Astrocyte (in vitro differentiated cells and primary cell): ENCODE measurements at regions not wholly inside any gene's neighbourhood (a gene's known extent, or its start where the extent isn't known, plus 50 kb on each side); places are given as distances from the start of the nearest gene placed in this dataset.

Experiments used
- DNase-seq: peaks from one replicate; pipeline ENCODE4 v3.0.0-alpha.2; 2010; ENCODE audit warnings: low read depth
- FAIRE-seq: peaks from 2 replicates; lab custom pipeline; 2011; peaks lifted over from hg19 to GRCh38; lab: Jason Lieb, UNC
- H2AFZ ChIP-seq: 2 replicates; pipeline ENCODE4 v1.6.0; 2012; ENCODE audit warnings: low read depth, low read length, inconsistent platforms
- H3K27ac ChIP-seq: 2 replicates; pipeline ENCODE4 v1.5.1; 2011; ENCODE audit warnings: low read depth, low read length, inconsistent platforms
- H3K27me3 ChIP-seq: 2 replicates; pipeline ENCODE4 v1.6.0; 2011; ENCODE audit warnings: low read length, inconsistent platforms; ENCODE audit not compliant: insufficient read depth
- H3K36me3 ChIP-seq: 2 replicates; pipeline ENCODE4 v1.5.1; 2011; ENCODE audit warnings: low read length, inconsistent platforms; ENCODE audit not compliant: insufficient read depth
- H3K4me1 ChIP-seq: 2 replicates; pipeline ENCODE4 v1.5.1; 2011; ENCODE audit warnings: low read length, inconsistent platforms; ENCODE audit not compliant: insufficient read depth
- H3K4me2 ChIP-seq: 2 replicates; pipeline ENCODE4 v1.6.0; 2012; ENCODE audit warnings: low read length, inconsistent platforms
- H3K4me3 ChIP-seq: 2 replicates; pipeline ENCODE4 v1.5.1; 2011; ENCODE audit warnings: low read depth, mild to moderate bottlenecking, low read length, inconsistent platforms; ENCODE audit not compliant: insufficient read depth
- H3K79me2 ChIP-seq: 2 replicates; pipeline ENCODE4 v1.6.0; 2012; ENCODE audit warnings: mild to moderate bottlenecking, low read length, inconsistent platforms; ENCODE audit not compliant: insufficient read depth
- H3K9ac ChIP-seq: 2 replicates; pipeline ENCODE4 v1.6.0; 2012; ENCODE audit warnings: mild to moderate bottlenecking, low read length, inconsistent platforms
- H3K9me3 ChIP-seq: 2 replicates; pipeline ENCODE4 v1.5.1; 2012; ENCODE audit warnings: low read depth, mild to moderate bottlenecking, low read length, inconsistent platforms; ENCODE audit not compliant: insufficient read depth
- H4K20me1 ChIP-seq: 2 replicates; pipeline ENCODE4 v1.6.0; 2012; ENCODE audit warnings: low read length, inconsistent platforms; ENCODE audit not compliant: insufficient read depth
- H3K27ac Mint-ChIP-seq: one replicate; pipeline ENCODE4 v1.8.0; 2021; ENCODE audit warnings: mild to moderate bottlenecking, mixed read lengths; ENCODE audit not compliant: unreplicated experiment
- H3K27me3 Mint-ChIP-seq: one replicate; pipeline ENCODE4 v1.8.0; 2021; ENCODE audit warnings: low read depth, mixed read lengths; ENCODE audit not compliant: unreplicated experiment
- H3K36me3 Mint-ChIP-seq: one replicate; pipeline ENCODE4 v1.8.0; 2021; ENCODE audit warnings: low read depth, mixed read lengths; ENCODE audit not compliant: unreplicated experiment
- H3K4me1 Mint-ChIP-seq: one replicate; pipeline ENCODE4 v1.8.0; 2021; ENCODE audit warnings: low read depth, mixed read lengths; ENCODE audit not compliant: unreplicated experiment
- H3K4me3 Mint-ChIP-seq: one replicate; pipeline ENCODE4 v1.8.0; 2021; ENCODE audit warnings: mild to moderate bottlenecking, moderate library complexity, mixed read lengths; ENCODE audit not compliant: unreplicated experiment
- H3K9me3 Mint-ChIP-seq: one replicate; pipeline ENCODE4 v1.8.0; 2021; ENCODE audit warnings: mild to moderate bottlenecking, mixed read lengths; ENCODE audit not compliant: unreplicated experiment
- EZH2 ChIP-seq: IDR thresholded peaks from 2 replicates; pipeline ENCODE4 v1.6.1; 2012; ENCODE audit warnings: mild to moderate bottlenecking, low read length, inconsistent platforms; ENCODE audit not compliant: insufficient read depth
- TF ChIP-seq, protein P1 (sequence below): IDR thresholded peaks from 2 replicates; pipeline ENCODE4 v1.5.1; 2011; ENCODE audit warnings: low read depth, mild to moderate bottlenecking, inconsistent platforms, low read length, moderate library complexity; ENCODE audit not compliant: insufficient read depth

- no peaks in the 10 kb centered on the region for H3K36me3 Mint-ChIP-seq
- no peaks in the 10 kb centered on the region for H3K9me3 Mint-ChIP-seq
- no peaks in the 10 kb centered on the region for H4K20me1 ChIP-seq
- no peaks in the 10 kb centered on the region for H3K27me3 ChIP-seq
- FAIRE-seq (no peak), DNase-seq (no peak)
- no peaks in the 10 kb centered on the region for H3K79me2 ChIP-seq
- no peaks in the 10 kb centered on the region for H3K4me1 ChIP-seq
- no peak overlapping the region for H3K4me3 Mint-ChIP-seq
- no peak overlapping the region for H3K4me3 ChIP-seq
- no peak overlapping the region for H3K4me2 ChIP-seq
- H3K9me3 ChIP-seq: no peaks in the 10 kb centered on the region
- no peaks in the 10 kb centered on the region for H3K36me3 ChIP-seq
- H3K27ac Mint-ChIP-seq: no peak overlapping the region
- no peak for TF ChIP-seq EZH2
- TF ChIP-seq, protein P1, sequence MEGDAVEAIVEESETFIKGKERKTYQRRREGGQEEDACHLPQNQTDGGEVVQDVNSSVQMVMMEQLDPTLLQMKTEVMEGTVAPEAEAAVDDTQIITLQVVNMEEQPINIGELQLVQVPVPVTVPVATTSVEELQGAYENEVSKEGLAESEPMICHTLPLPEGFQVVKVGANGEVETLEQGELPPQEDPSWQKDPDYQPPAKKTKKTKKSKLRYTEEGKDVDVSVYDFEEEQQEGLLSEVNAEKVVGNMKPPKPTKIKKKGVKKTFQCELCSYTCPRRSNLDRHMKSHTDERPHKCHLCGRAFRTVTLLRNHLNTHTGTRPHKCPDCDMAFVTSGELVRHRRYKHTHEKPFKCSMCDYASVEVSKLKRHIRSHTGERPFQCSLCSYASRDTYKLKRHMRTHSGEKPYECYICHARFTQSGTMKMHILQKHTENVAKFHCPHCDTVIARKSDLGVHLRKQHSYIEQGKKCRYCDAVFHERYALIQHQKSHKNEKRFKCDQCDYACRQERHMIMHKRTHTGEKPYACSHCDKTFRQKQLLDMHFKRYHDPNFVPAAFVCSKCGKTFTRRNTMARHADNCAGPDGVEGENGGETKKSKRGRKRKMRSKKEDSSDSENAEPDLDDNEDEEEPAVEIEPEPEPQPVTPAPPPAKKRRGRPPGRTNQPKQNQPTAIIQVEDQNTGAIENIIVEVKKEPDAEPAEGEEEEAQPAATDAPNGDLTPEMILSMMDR: peak; percentile 18
- H2AFZ ChIP-seq: no peak overlapping the region
- H3K27ac ChIP-seq: no peak overlapping the region
- H3K27me3 Mint-ChIP-seq: no peaks in the 10 kb centered on the region
- no peak overlapping the region for H3K9ac ChIP-seq
- H3K4me1 Mint-ChIP-seq: no peaks in the 10 kb centered on the region
Observed at GRCh38 chr16:62194828-62195227, 158.6 kb upstream of the CDH8 start.

DNA sequence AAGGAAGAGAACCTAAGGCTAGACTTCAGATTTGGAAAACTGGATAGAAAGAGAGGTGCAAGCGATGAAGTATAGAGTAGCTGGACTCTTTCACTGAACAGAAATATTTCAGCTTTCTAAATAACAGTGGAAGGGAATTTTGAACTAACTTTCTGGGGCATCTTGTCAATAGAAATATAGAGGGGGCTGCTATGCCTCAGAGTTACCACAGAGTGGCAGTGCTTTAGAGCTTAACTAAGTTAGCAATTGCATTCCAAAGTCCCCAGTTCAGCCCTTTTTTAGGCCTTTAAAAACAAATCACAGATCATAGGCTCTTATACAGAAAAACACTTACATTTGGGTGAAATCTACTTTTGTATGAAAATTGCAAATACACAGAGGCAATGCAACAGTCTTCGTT lies 154.2 kb upstream of the CDH8 start:
- Histone ChIP-seq H3K79me2 (no peaks in the 10 kb centered on the region), H4K20me1 (no peaks in the 10 kb centered on the region), H3K4me2 (no peak overlapping the region), H3K4me1 (no peaks in the 10 kb centered on the region), H3K4me3 (no peak overlapping the region), H3K27me3 (no peaks in the 10 kb centered on the region), H3K36me3 (no peaks in the 10 kb centered on the region), H3K9me3 (no peaks in the 10 kb centered on the region), H2AFZ (no peak overlapping the region), H3K9ac (no peak overlapping the region), H3K27ac (no peak overlapping the region)
- no peak for TF ChIP-seq EZH2
- TF ChIP-seq, protein P1: peak; percentile 63
- Mint-ChIP-seq H3K4me1 (no peaks in the 10 kb centered on the region), H3K27ac (no peak overlapping the region), H3K4me3 (no peak overlapping the region), H3K9me3 (no peaks in the 10 kb centered on the region), H3K36me3 (no peaks in the 10 kb centered on the region), H3K27me3 (no peaks in the 10 kb centered on the region)
- peak; percentile 2 for DNase-seq
- no peak for FAIRE-seq

DNA sequence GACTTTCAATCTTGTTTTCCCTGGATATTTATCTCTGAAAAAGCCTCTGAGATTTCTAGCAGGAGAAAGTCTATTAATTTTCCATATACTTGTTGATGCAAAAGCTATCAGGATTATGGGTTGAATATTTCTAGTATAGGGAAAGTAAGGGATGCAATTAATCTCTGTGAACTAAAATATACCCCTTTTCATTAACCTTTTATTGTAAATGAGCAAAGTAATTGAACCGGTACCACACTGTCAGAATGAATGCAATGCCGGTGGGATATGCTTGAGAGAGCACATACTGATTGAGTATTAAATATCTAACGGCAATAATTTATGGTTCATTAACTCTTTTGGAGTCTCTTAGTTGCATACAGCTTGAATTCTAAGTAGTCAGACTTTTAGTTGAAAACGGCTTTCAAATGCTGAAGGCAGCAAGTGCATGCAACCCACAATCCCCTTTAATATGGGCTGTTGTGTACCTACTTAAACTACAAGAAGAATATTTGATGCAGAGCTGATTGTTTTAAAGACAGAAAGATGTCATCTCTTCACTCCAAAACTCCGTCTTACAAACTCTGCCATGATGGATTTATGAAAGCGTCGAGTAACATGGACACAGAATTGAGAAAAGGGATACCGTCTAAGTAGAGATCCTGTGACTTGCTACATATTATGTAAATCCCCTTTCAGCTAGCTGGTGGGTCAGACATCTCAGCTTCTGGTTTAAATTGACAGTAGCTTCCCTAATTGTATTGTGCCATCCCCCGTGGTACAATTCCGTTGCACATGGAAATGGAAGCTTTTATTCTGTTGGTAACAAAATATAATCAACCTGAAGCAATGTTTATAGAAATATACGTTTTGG lies 141.3 kb upstream of the CDH8 start:
- Mint-ChIP-seq H3K4me1 (no peaks in the 10 kb centered on the region), H3K36me3 (no peaks in the 10 kb centered on the region), H3K4me3 (no peak overlapping the region), H3K27ac (no peak overlapping the region), H3K27me3 (no peaks in the 10 kb centered on the region), H3K9me3 (peaks cover 3% of the 10 kb centered on the region)
- Histone ChIP-seq H3K27ac (no peak overlapping the region), H3K4me1 (no peaks in the 10 kb centered on the region), H2AFZ (no peak overlapping the region), H3K36me3 (no peaks in the 10 kb centered on the region), H3K9ac (no peak overlapping the region), H4K20me1 (no peaks in the 10 kb centered on the region), H3K9me3 (no peaks in the 10 kb centered on the region), H3K4me3 (no peak overlapping the region), H3K4me2 (no peak overlapping the region), H3K79me2 (no peaks in the 10 kb centered on the region), H3K27me3 (no peaks in the 10 kb centered on the region)
- FAIRE-seq (no peak), DNase-seq (no peak)
- no peak for TF ChIP-seq EZH2
- TF ChIP-seq, protein P1: no peak
